ENCODE measurements at regions not wholly inside any gene's neighbourhood (a gene's known extent, or its start where the extent isn't known, plus 50 kb on each side); places are given as distances from the start of the nearest gene placed in this dataset.

DNA sequence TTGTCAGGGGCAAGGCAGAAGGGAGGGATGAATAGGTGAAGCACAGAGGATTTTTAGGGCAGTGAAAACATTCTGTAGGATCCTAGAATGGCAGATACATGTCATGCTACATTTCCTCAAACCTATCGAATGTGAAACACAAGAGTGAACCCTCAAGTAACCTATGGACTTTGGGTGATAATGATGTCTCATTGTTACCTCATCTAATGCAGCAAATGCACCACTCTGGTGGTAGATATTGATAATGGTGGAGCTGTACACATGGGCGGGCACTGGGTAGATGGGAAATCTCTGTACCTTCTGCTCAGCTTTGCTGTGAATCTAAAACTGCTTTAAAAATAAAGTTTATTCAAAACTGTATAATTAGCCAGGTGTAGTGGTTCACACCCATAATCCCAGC lies 95.2 kb upstream of the NCK2 start:
- DNase-seq: no peak

- DNase-seq: no peak
These were observed 97.0 kb upstream of the NCK2 start for GRCh38 chr2:105647731-105648130.

GRCh38 chr2:105646774-105647076 lies 98.0 kb upstream of the NCK2 start:
- DNase-seq: no peak

DNA sequence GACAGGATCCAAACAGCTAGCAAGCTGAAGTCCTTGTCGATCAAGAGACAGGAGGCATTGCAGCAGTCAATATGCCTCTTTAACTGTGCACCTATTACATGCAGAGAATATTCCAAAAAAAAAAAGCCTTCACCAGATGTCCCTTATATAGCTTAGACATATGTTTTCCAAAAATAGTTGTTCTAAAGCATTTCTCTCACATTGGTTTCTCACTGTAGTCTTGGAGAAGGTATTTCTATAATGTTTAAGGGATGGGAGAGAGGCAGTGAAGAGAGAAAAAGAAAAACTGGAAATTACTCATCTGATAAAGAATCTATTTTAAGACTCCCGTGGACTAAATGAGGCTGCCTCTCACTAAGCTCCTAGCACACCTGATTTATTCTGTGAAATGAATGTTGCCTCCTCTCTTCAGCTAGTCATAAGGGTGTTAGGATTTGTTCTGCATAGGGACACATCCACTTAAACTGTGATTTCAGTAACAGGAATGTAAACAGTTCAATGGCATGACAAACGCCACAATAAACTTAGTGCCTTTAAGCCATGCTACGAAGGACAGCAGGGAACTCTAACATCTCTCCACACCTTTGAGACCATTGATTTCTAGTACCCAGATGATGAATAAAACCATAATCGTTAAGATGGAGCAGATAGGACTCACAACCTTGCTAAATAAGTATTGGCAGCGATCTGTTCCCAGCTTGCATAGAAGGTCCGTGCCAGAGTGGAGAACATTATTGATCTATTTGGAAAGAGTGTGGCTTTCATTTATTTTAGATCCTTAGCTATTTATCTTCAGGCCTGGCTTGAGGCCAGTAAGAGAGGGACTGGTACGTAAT lies 98.6 kb upstream of the NCK2 start:
- DNase-seq: no peak

- no peak for DNase-seq
These were observed 99.4 kb upstream of the NCK2 start for GRCh38 chr2:105645031-105645937.

- DNase-seq: no peak
These were observed 100.3 kb upstream of the NCK2 start for GRCh38 chr2:105644174-105644980.

- no peak for DNase-seq
These were observed 101.1 kb upstream of the NCK2 start for GRCh38 chr2:105643405-105644173.

DNA sequence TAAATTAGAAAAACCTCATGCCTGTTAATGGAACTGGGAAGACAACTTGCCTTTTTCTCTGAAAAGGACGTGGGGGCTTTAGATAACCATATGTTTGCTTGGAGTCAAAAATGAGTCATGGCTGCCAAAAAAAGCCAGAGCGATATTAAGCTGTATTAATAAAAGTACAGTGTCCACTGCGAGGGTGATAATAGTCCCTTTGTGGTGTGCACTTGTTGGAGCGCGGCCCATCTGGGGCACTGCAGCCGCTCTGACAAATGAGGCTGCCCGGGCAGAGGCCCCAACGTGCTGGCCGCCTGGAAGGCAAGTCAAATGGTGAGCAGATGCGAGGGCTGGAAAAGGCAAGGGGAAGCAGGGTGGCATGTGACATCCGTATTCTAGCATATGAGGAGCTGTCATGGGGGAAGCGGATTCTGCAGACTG lies 103.3 kb upstream of the NCK2 start:
- DNase-seq: no peak

DNA sequence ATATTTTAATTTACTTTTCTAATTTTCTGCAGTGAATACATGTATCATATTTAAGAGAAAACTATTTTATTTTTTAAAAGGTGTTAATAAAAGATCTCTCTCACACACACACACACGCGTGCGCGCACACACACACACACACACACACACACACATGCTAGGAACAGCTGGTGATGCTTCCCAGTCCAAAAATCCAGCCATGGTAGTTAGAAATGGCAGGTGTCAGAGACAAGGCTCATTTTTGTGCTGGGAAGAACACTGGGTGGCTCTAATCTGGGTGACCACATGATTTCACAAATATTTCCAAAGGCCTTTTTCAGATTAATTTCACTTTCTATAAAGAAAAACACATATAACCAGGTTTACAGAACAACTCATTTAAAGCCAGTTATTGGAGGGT lies 104.5 kb upstream of the NCK2 start:
- no peak for DNase-seq

DNA sequence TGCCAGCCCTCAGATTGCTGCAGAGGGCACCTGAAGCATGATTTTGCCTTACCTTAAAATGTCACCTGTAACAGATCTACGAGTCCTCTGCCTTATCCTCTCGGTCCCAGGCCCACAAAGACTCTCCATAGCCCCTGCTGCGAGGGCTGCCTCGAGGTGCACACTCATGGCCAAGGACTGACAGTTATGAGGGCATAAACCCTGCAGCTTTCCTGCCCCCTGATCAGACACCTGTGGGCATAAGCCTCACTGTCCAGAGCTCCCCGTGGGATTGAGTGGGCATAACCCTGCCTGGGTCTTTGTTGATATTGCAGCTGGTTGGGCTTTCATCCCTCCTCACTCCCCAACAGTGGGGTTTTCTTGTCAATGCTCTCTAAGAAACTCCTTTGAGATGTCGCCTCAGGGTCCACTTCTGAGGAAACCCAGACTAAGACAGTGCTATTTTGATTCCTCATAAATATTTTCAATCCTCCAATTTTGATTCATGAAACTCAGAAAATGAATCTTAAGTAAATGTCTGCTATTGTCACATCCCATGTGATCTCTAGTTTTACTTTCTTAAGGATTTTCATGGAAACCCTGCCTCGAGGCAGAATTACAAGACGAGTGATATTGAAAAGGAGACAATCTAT lies 108.5 kb upstream of the NCK2 start:
- DNase-seq: no peak

DNA sequence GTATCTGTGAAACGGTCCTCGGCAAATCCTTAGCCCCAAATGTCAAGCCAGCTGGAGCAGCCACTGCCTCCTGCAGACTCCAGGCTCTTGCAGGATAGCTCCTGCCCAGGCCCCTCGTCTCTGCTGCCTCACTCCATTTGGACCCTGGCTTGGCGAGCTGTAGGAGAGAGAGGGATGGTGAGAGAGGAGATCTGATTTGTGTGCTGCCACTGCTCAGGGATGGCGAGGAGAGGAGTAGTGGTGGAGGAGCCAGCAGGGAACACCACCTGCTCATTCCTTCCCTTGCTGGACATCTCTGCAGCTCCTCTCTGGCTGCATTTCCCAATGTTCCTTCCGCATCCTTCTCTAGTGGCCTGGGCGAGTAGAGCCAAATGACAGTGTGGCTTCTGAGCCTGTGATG lies 109.1 kb upstream of the NCK2 start:
- no peak for DNase-seq

GRCh38 chr2:105634198-105634597 lies 110.5 kb upstream of the NCK2 start:
- DNase-seq: no peak

DNA sequence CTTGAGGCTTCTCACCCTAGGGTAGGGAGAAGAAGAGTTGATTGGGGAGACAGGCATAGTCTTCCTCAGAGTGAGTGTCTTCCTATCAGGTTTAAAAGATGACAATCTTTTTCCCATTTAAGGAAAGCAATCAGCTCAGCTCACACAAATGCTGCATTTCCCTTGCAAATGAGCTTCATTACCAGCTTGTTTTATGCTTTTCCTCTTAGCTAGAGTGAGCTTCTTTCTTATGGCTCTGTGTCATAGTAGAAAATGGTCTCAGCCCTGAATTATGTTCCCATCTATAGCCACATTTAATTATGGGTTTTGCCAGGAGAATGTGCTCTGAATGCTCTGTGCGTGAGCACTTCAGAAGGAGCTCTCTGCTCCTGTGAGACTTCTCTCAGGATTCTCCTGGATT lies 112.8 kb upstream of the NCK2 start:
- DNase-seq: no peak

- no peak for DNase-seq
These were observed 113.7 kb upstream of the NCK2 start for GRCh38 chr2:105631011-105631410.

DNA sequence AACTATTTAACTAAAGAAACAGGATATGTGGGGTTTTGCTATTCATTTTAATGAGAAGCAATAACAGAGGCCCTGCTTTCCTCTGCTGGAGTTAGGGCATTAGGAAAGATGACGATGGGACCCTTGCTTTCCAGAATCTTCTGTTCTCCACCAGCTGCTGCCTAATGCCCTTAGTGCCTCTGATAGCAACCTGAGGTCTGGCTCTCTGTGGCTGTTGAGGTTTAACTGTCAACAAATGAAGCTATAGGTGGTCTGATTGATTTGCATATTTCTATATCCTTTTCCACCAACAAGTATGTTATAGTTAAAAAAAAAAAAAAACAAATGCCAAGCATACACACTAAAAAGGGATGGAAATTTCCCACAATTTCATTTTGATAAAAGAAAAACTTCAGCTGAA lies 115.1 kb upstream of the NCK2 start:
- no peak for DNase-seq

- DNase-seq: no peak
These were observed 117.2 kb upstream of the NCK2 start for GRCh38 chr2:105627534-105627933.

GRCh38 chr2:105626966-105627340 lies 117.8 kb upstream of the NCK2 start:
- DNase-seq: no peak

- no peak for DNase-seq
These were observed 118.3 kb upstream of the NCK2 start for GRCh38 chr2:105626212-105626965.

DNA sequence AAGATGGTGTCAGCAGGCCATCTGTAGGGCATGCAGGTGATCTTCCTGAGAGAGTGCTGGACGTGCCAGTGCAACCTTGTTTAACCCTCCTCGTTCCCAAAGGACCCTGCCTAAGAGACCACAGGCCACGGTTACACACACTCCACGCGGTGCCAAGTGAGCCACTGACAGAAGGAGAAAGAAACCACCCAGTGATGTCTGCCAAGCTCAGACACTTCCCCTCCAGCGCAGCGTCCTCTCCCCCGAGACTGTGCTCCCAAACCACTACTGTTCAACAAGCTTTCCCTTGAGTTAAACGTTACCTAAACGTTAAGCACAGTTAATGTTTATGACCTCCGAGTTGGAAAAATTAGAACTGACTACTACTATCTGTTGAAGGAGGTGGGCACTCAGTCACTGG lies 119.1 kb upstream of the NCK2 start:
- DNase-seq: no peak

DNA sequence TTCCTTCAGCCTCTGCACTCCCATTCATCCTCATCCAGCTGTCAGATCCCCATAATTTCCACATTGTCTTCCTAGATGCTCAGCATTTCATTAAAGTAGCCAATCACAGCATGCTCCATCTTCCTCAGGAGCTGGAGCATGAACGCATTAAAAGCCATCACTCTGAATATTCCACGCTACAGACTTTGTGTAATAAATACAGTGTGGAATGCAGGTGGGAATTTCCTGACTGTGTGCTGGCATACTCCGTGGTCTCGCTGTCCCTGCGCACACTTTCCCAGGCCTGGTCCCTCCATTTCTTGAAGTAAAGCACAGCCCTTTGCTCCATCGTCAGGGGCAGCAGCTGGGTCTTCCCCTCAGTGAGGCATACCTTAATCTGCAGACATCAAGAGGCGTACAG lies 123.7 kb upstream of the NCK2 start:
- no peak for DNase-seq

- no peak for DNase-seq
These were observed 126.4 kb upstream of the NCK2 start for GRCh38 chr2:105618351-105618659.

Data from GF-D8 (cell line).